A549 (cell line): ENCODE measurements at regions not wholly inside any gene's neighbourhood (a gene's known extent, or its start where the extent isn't known, plus 50 kb on each side); places are given as distances from the start of the nearest gene placed in this dataset.
A peak's percentile ranks its signal among the peaks of the same experiment; 100 is the strongest.
"Not testable (repeated sequence)": the region's sequence is repeated elsewhere in the genome, so short reads cannot be mapped to it uniquely, and the experiment has no call there.

Experiments
- ATAC-seq, 2 experiments: fragments of 200-7000 bp in 1 of 2; fragments of >200 bp in 1 of 2; cut with Nextera tagmentation in 1 of 2; cut with Tn5 transposase in 1 of 2; 3 replicates each; pipeline versions ENCODE4 v1.8.0 to v1.9.1; 2018 to 2020; ENCODE audit warnings: mild to moderate bottlenecking in 1 of 2, moderate library complexity in 1 of 2
- CTCF ChIA-PET: fragments of 300-600 bp; sonication (Branson Sonifier 250); formaldehyde crosslinking; extraction: SDS; loops from one replicate; lab custom pipeline; 2021; ENCODE audit warnings: antibody characterized with exemption, inconsistent platforms; lab: Yijun Ruan, JAX
- POLR2A ChIA-PET: fragments of 350-600 bp; formaldehyde crosslinking; extraction: SDS; loops from one replicate; lab custom pipeline; 2021; ENCODE audit warnings: antibody characterized with exemption, inconsistent platforms; lab: Yijun Ruan, JAX
- DNase-seq, 2 experiments: peaks; one replicate each; pipeline versions ENCODE4 v3.0.0 to v3.0.0-alpha.2; 2011 to 2016; ENCODE audit warnings: low read depth in 1 of 2, low spot score in 1 of 2
- FAIRE-seq: peaks from 2 replicates; lab custom pipeline; 2011; peaks lifted over from hg19 to GRCh38; lab: Jason Lieb, UNC
- H3K27ac ChIP-seq, 2 experiments: fragments of >200 bp; sonication (Bioruptor Twin); formaldehyde crosslinking; 3 replicates each; pipeline ENCODE4 v1.5.1; 2016 to 2017
- H3K4me1 ChIP-seq: fragments of >200 bp; sonication (Bioruptor Twin); formaldehyde crosslinking; 3 replicates; pipeline ENCODE4 v1.6.1; 2016
- H3K4me2 ChIP-seq: fragments of >200 bp; sonication (Bioruptor Twin); formaldehyde crosslinking; 3 replicates; pipeline ENCODE4 v1.6.1; 2016
- H3K4me3 ChIP-seq: fragments of >200 bp; sonication (Bioruptor Twin); formaldehyde crosslinking; 3 replicates; pipeline ENCODE4 v1.5.1; 2016
- H3K9me3 ChIP-seq: fragments of >200 bp; sonication (Bioruptor Twin); formaldehyde crosslinking; 3 replicates; pipeline ENCODE4 v1.6.1; 2016
- CBX2 ChIP-seq: fragments of 200-600 bp; sonication (generic); IDR thresholded peaks from 2 replicates; pipeline ENCODE4 v1.6.1; 2016; ENCODE audit warnings: low read depth, mild to moderate bottlenecking, borderline replicate concordance
- CTCF ChIP-seq: fragments of >200 bp; sonication (Bioruptor Twin); formaldehyde crosslinking; IDR thresholded peaks from 3 replicates; pipeline ENCODE4 v1.5.1; 2016
- EHF ChIP-seq: fragments of 250-450 bp; sonication (Bioruptor Pico); IDR thresholded peaks from 2 replicates; pipeline ENCODE4 v1.5.0; 2020; ENCODE audit warnings: mild to moderate bottlenecking
- ESRRA ChIP-seq: fragments of 150-350 bp; IDR thresholded peaks from 2 replicates; pipeline ENCODE4 v1.6.1; 2014; ENCODE audit warnings: mild to moderate bottlenecking, low read length, borderline replicate concordance
- FOSB ChIP-seq: fragments of 250-450 bp; sonication (Bioruptor Pico); IDR thresholded peaks from 2 replicates; pipeline ENCODE4 v1.5.0; 2020; ENCODE audit warnings: mild to moderate bottlenecking, moderate library complexity
- FOSL2 ChIP-seq, 2 experiments: fragments of 450-650 bp in 1 of 2; fragments of >200 bp in 1 of 2; sonication (Bioruptor Twin) in 1 of 2; formaldehyde crosslinking; IDR thresholded peaks; 2 replicates each; pipeline versions ENCODE4 v1.5.0 to v1.6.1; 2016 to 2020; ENCODE audit warnings: mild to moderate bottlenecking in 1 of 2, moderate library complexity in 1 of 2
- FOXS1 ChIP-seq: fragments of 250-450 bp; sonication (Bioruptor Pico); IDR thresholded peaks from 2 replicates; pipeline ENCODE4 v1.5.0; 2020; ENCODE audit warnings: mild to moderate bottlenecking, moderate library complexity
- HEYL ChIP-seq: fragments of 250-450 bp; sonication (Bioruptor Pico); IDR thresholded peaks from 2 replicates; pipeline ENCODE4 v1.8.0; 2021; ENCODE audit warnings: mild to moderate bottlenecking, moderate library complexity
- HMGXB4 ChIP-seq: fragments of 250-450 bp; sonication (Bioruptor Pico); IDR thresholded peaks from 2 replicates; pipeline ENCODE4 v1.5.0; 2021; ENCODE audit warnings: mild to moderate bottlenecking, moderate library complexity, borderline replicate concordance
- JUN ChIP-seq, 2 experiments: fragments of >200 bp; sonication (Bioruptor Twin); formaldehyde crosslinking; IDR thresholded peaks; 2 replicates in 1 of 2; 3 replicates in 1 of 2; pipeline ENCODE4 v1.6.1; 2016 to 2017
- KDM5A ChIP-seq: fragments of 200-600 bp; sonication (generic); IDR thresholded peaks from 2 replicates; pipeline ENCODE4 v1.6.1; 2016; ENCODE audit warnings: antibody characterized with exemption, mild to moderate bottlenecking
- PHF8 ChIP-seq: fragments of 200-600 bp; sonication (generic); IDR thresholded peaks from 2 replicates; pipeline ENCODE4 v1.6.1; 2016; ENCODE audit warnings: low read depth, mild to moderate bottlenecking, antibody characterized with exemption, moderate library complexity, borderline replicate concordance
- RAD21 ChIP-seq, 2 experiments: fragments of >200 bp in 1 of 2; sonication (Bioruptor Twin) in 1 of 2; formaldehyde crosslinking in 1 of 2; IDR thresholded peaks in 1 of 2; conservative IDR thresholded peaks in 1 of 2; 2 replicates in 1 of 2; 3 replicates in 1 of 2; pipeline ENCODE4 v1.6.1; 2012 to 2018; ENCODE audit warnings: inconsistent platforms in 1 of 2
- SMC3 ChIP-seq: fragments of >200 bp; sonication (Bioruptor Twin); formaldehyde crosslinking; IDR thresholded peaks from 3 replicates; pipeline ENCODE4 v1.6.1; 2018; ENCODE audit warnings: inconsistent platforms
- WGBS: methylation state at CpG from one replicate; pipeline ENCODE4 v1.1.6; 2017; ENCODE audit errors: missing lambda C conversion rate; 5-methylcytosine and 5-hydroxymethylcytosine counted together

GRCh38 chr5:42980391-42980790 lies 59.7 kb downstream of the ANXA2R start:
- DNase-seq, H3K4me2 ChIP-seq, FAIRE-seq, H3K9me3 ChIP-seq, POLR2A ChIA-PET, ATAC-seq, CTCF ChIA-PET, H3K4me3 ChIP-seq: not testable (repeated sequence)
- Histone ChIP-seq H3K27ac (0 out of 6 replicates have a peak overlapping the region, but pooled peaks of 1 of the 2 experiments have one; percentile 43), H3K4me1 (peaks cover 32% of the 10 kb centered on the region)
- 91% methylated on average over 9 of the region's 36 CpGs for WGBS

- peaks cover 20% of the 10 kb centered on the region for H3K4me1 ChIP-seq
- FAIRE-seq, H3K27ac ChIP-seq, H3K4me2 ChIP-seq, H3K9me3 ChIP-seq, POLR2A ChIA-PET, ATAC-seq, DNase-seq, H3K4me3 ChIP-seq: not testable (repeated sequence)
- 91% methylated on average over 13 of the region's 34 CpGs for WGBS
- CTCF ChIA-PET = interaction anchor here (5.7 kb wide), 1 partner anchor 67 kb away, joined by 25 read pairs; no protein-coding TSS in a partner anchor
Observed at GRCh38 chr5:42979242-42979641, 60.9 kb downstream of the ANXA2R start.

- WGBS = 89% methylated on average over 2 of the region's 2 CpGs
- no peak for ATAC-seq
- Histone ChIP-seq H3K4me1 (no peaks in the 10 kb centered on the region), H3K9me3 (no peaks in the 10 kb centered on the region), H3K4me2 (no peak overlapping the region)
- ChIA-PET CTCF (interaction anchor here (1.1 to 5.7 kb wide), 2 partner anchors 11 to 62 kb away, joined by 4 to 25 read pairs; no protein-coding TSS in a partner anchor), POLR2A (interaction anchor here (1.2 kb wide), 1 partner anchor 24 kb away, joined by 4 read pairs; no protein-coding TSS in a partner anchor)
- no peak for TF ChIP-seq FOSB (CRISPR knock-in tag)
- TF ChIP-seq CBX2 = no peak
- TF ChIP-seq FOXS1 = no peak
- no peak for TF ChIP-seq PHF8
- TF ChIP-seq HEYL = no peak
- TF ChIP-seq FOSL2 (IDR thresholded peaks at IDR 0.05) = no peak
- TF ChIP-seq FOSL2 (CRISPR knock-in tag; IDR thresholded peaks at IDR 0.05) = no peak
- TF ChIP-seq HMGXB4 (CRISPR knock-in tag) = no peak
- TF ChIP-seq RAD21 (conservative IDR thresholded peaks at IDR 0.05 in 1 of 2, IDR thresholded peaks at IDR 0.05 in 1 of 2) = no peak
- TF ChIP-seq KDM5A = no peak
- TF ChIP-seq, all 56 proteins: peak for 0
- no peak overlapping the region for H3K4me3 ChIP-seq
- DNase-seq (no peak), FAIRE-seq (no peak)
- H3K27ac ChIP-seq = no peak overlapping the region
Observed at GRCh38 chr5:42974536-42974935, 65.6 kb downstream of the ANXA2R start.

- ATAC-seq (peak; percentile 24 to 87; a peak in 3 of 6 replicates), FAIRE-seq (no peak), DNase-seq (peak in 1 of 2 experiments; percentile 48)
- no peaks in the 10 kb centered on the region for H3K4me1 ChIP-seq
- no peaks in the 10 kb centered on the region for H3K9me3 ChIP-seq
- H3K4me2 ChIP-seq = no peak overlapping the region
- no peak overlapping the region for H3K4me3 ChIP-seq
- CTCF ChIA-PET = interaction anchor here (0.6 to 4.2 kb wide), 14 partner anchors 12 to 625 kb away, joined by 3 to 56 read pairs (median 4); no protein-coding TSS in a partner anchor
- POLR2A ChIA-PET = interaction anchor here (1.0 to 1.1 kb wide), 2 partner anchors 21 to 62 kb away, joined by 3 read pairs; no protein-coding TSS in a partner anchor
- 77% methylated on average over 28 of the region's 32 CpGs for WGBS
- TF ChIP-seq CTCF (peak; percentile 23; the same call in 1 of the 3 replicates), SMC3 (peak; percentile 55; the same call in 2 of the 3 replicates), JUN (IDR thresholded peaks at IDR 0.05) (no peak), ESRRA (no peak), RAD21 (conservative IDR thresholded peaks at IDR 0.05 in 1 of 2, IDR thresholded peaks at IDR 0.05 in 1 of 2) (peak; percentile 61 to 73), EHF (CRISPR knock-in tag) (no peak)
- H3K27ac ChIP-seq = no peak overlapping the region
Observed at GRCh38 chr5:42970636-42971559, 69.2 kb downstream of the ANXA2R start.
